ENCODE measurements at regions not wholly inside any gene's neighbourhood (a gene's known extent, or its start where the extent isn't known, plus 50 kb on each side); places are given as distances from the start of the nearest gene placed in this dataset.
"Not testable (repeated sequence)": the region's sequence is repeated elsewhere in the genome, so short reads cannot be mapped to it uniquely, and the experiment has no call there.

DNA sequence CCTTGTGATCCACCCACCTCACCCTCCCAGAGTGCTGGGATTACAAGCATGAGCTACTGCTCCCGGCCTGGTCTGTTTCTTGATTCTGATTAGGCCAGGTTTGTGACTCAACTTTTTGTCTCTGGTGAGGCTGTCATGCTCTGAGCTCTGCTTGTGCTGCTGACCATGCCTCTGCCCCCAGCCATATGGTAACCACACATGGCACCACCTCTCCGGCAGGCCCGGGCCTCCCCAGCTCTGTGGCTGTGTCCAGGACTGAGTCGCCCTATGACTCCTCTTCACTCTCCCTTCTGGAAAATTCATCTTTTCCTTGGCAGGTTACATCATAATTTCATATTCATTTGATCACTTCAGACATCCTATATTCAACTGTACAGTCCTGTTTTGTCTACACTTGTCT lies 172.3 kb downstream of the TP53TG3F start:
- TF ChIP-seq, protein P1, sequence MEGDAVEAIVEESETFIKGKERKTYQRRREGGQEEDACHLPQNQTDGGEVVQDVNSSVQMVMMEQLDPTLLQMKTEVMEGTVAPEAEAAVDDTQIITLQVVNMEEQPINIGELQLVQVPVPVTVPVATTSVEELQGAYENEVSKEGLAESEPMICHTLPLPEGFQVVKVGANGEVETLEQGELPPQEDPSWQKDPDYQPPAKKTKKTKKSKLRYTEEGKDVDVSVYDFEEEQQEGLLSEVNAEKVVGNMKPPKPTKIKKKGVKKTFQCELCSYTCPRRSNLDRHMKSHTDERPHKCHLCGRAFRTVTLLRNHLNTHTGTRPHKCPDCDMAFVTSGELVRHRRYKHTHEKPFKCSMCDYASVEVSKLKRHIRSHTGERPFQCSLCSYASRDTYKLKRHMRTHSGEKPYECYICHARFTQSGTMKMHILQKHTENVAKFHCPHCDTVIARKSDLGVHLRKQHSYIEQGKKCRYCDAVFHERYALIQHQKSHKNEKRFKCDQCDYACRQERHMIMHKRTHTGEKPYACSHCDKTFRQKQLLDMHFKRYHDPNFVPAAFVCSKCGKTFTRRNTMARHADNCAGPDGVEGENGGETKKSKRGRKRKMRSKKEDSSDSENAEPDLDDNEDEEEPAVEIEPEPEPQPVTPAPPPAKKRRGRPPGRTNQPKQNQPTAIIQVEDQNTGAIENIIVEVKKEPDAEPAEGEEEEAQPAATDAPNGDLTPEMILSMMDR (IDR thresholded peaks at IDR 0.05): not testable (repeated sequence)
- not testable (repeated sequence) for TF ChIP-seq POLR2AphosphoS5, POLR2A, EP300 (IDR thresholded peaks at IDR 0.05)
